MM.1S (cell line): ENCODE measurements at regions not wholly inside any gene's neighbourhood (a gene's known extent, or its start where the extent isn't known, plus 50 kb on each side); places are given as distances from the start of the nearest gene placed in this dataset.

ENCODE experiments used
- DNase-seq: peaks from one replicate; pipeline ENCODE4 v3.0.0-alpha.2; 2015
- H2AFZ ChIP-seq: fragments of 300-600 bp; sonication (generic); 2 replicates; pipeline ENCODE4 v1.6.0; 2016; ENCODE audit warnings: antibody characterized with exemption, low read length
- H3F3A ChIP-seq: fragments of 300-600 bp; sonication (generic); 2 replicates; pipeline ENCODE4 v1.6.1; 2016; ENCODE audit warnings: mild to moderate bottlenecking, antibody characterized with exemption, low read length, moderate library complexity, mixed read lengths; ENCODE audit not compliant: insufficient read depth
- H3K27ac ChIP-seq: fragments of 300-600 bp; sonication (generic); 2 replicates; pipeline ENCODE4 v1.5.1; 2016; ENCODE audit warnings: mild to moderate bottlenecking, low read length
- H3K27me3 ChIP-seq: fragments of 300-600 bp; sonication (generic); replicated peaks from 2 replicates; pipeline ENCODE4 v1.6.0; 2016; ENCODE audit warnings: low read length; ENCODE audit not compliant: insufficient read depth
- H3K36me3 ChIP-seq: fragments of 300-600 bp; sonication (generic); replicated peaks from 2 replicates; pipeline ENCODE4 v1.6.1; 2016; ENCODE audit warnings: mild to moderate bottlenecking, low read length, mixed read lengths; ENCODE audit not compliant: insufficient read depth
- H3K4me1 ChIP-seq: fragments of 300-600 bp; sonication (generic); 2 replicates; pipeline ENCODE4 v1.6.1; 2016; ENCODE audit warnings: low read length, mixed read lengths
- H3K4me2 ChIP-seq: fragments of 300-600 bp; sonication (generic); 2 replicates; pipeline ENCODE4 v1.6.0; 2016; ENCODE audit warnings: low read depth, low read length
- H3K4me3 ChIP-seq: fragments of 300-600 bp; sonication (generic); 2 replicates; pipeline ENCODE4 v1.5.1; 2016; ENCODE audit warnings: low read length, mixed read lengths
- H3K79me2 ChIP-seq: fragments of 300-600 bp; sonication (generic); 2 replicates; pipeline ENCODE4 v1.6.1; 2016; ENCODE audit warnings: mixed run types, low read length, mixed read lengths
- H3K9ac ChIP-seq: fragments of 300-600 bp; sonication (generic); 2 replicates; pipeline ENCODE4 v1.6.1; 2016; ENCODE audit warnings: low read length, mixed read lengths
- H3K9me2 ChIP-seq: fragments of 300-600 bp; sonication (generic); replicated peaks from 2 replicates; pipeline ENCODE4 v1.6.1; 2016; ENCODE audit warnings: mild to moderate bottlenecking, low read length, mixed read lengths; ENCODE audit not compliant: insufficient read depth
- H3K9me3 ChIP-seq: fragments of 300-600 bp; sonication (generic); replicated peaks from 2 replicates; pipeline ENCODE4 v1.6.1; 2016; ENCODE audit warnings: mild to moderate bottlenecking, low read length, mixed read lengths; ENCODE audit not compliant: insufficient read depth
- H4K20me1 ChIP-seq: fragments of 300-600 bp; sonication (generic); 2 replicates; pipeline ENCODE4 v1.6.1; 2016; ENCODE audit warnings: mild to moderate bottlenecking, low read length, moderate library complexity, mixed read lengths; ENCODE audit not compliant: insufficient read depth
- CTCF ChIP-seq: fragments of 300-600 bp; sonication (generic); IDR thresholded peaks from 2 replicates; pipeline ENCODE4 v1.5.1; 2016; ENCODE audit warnings: antibody characterized with exemption, low read length, mixed read lengths
- EZH2 ChIP-seq: fragments of 300-600 bp; sonication (generic); optimal IDR thresholded peaks from 2 replicates; pipeline ENCODE3; 2017; ENCODE audit warnings: low read depth, mild to moderate bottlenecking, antibody characterized with exemption, low read length, mixed read lengths
- EZH2phosphoT487 ChIP-seq: fragments of 300-600 bp; sonication (generic); IDR thresholded peaks from 2 replicates; pipeline ENCODE4 v1.6.1; 2018; ENCODE audit warnings: antibody characterized with exemption, low read length

- H2AFZ ChIP-seq, result no peak overlapping the region
- no peaks in the 10 kb centered on the region for H3K9me2 ChIP-seq
- no peak overlapping the region for H3K9ac ChIP-seq
- no peak for DNase-seq
- H3K27me3 ChIP-seq, result no peaks in the 10 kb centered on the region
- H3K4me1 ChIP-seq, result no peaks in the 10 kb centered on the region
- H3K9me3 ChIP-seq, result no peaks in the 10 kb centered on the region
- no peaks in the 10 kb centered on the region for H3F3A ChIP-seq
- TF ChIP-seq EZH2 (no peak), EZH2phosphoT487 (no peak), CTCF (no peak)
- no peak overlapping the region for H3K4me2 ChIP-seq
- H3K79me2 ChIP-seq, result no peaks in the 10 kb centered on the region
- no peak overlapping the region for H3K4me3 ChIP-seq
- no peaks in the 10 kb centered on the region for H4K20me1 ChIP-seq
- H3K36me3 ChIP-seq, result no peaks in the 10 kb centered on the region
- no peak overlapping the region for H3K27ac ChIP-seq
Observed at GRCh38 chr3:18064586-18064985, 322.2 kb upstream of the TBC1D5 start.

- no peaks in the 10 kb centered on the region for H4K20me1 ChIP-seq
- H3K4me1 ChIP-seq, result no peaks in the 10 kb centered on the region
- H3F3A ChIP-seq, result no peaks in the 10 kb centered on the region
- no peak for DNase-seq
- no peak overlapping the region for H3K27ac ChIP-seq
- no peak overlapping the region for H3K9ac ChIP-seq
- H3K36me3 ChIP-seq, result no peaks in the 10 kb centered on the region
- no peak for TF ChIP-seq CTCF
- TF ChIP-seq EZH2, result no peak
- TF ChIP-seq EZH2phosphoT487, result no peak
- H3K79me2 ChIP-seq, result no peaks in the 10 kb centered on the region
- no peak overlapping the region for H2AFZ ChIP-seq
- no peaks in the 10 kb centered on the region for H3K27me3 ChIP-seq
- no peak overlapping the region for H3K4me3 ChIP-seq
- no peaks in the 10 kb centered on the region for H3K9me3 ChIP-seq
- no peak overlapping the region for H3K4me2 ChIP-seq
- no peaks in the 10 kb centered on the region for H3K9me2 ChIP-seq
Observed at GRCh38 chr3:18062657-18063025, 320.2 kb upstream of the TBC1D5 start.

GRCh38 chr3:18061737-18062656 is 319.6 kb upstream of the TBC1D5 start:
- H3K9me3 ChIP-seq, result no peaks in the 10 kb centered on the region
- no peak overlapping the region for H3K9ac ChIP-seq
- H3K79me2 ChIP-seq, result no peaks in the 10 kb centered on the region
- H3K4me2 ChIP-seq, result no peak overlapping the region
- H2AFZ ChIP-seq, result no peak overlapping the region
- H3K4me3 ChIP-seq, result no peak overlapping the region
- H3K27me3 ChIP-seq, result no peaks in the 10 kb centered on the region
- no peaks in the 10 kb centered on the region for H3K9me2 ChIP-seq
- no peaks in the 10 kb centered on the region for H3F3A ChIP-seq
- DNase-seq, result no peak
- no peaks in the 10 kb centered on the region for H3K4me1 ChIP-seq
- TF ChIP-seq EZH2 (no peak), EZH2phosphoT487 (no peak), CTCF (no peak)
- no peaks in the 10 kb centered on the region for H4K20me1 ChIP-seq
- no peaks in the 10 kb centered on the region for H3K36me3 ChIP-seq
- no peak overlapping the region for H3K27ac ChIP-seq
